ENCODE measurements at regions not wholly inside any gene's neighbourhood (a gene's known extent, or its start where the extent isn't known, plus 50 kb on each side); places are given as distances from the start of the nearest gene placed in this dataset.

- TF ChIP-seq EZH2 (IDR thresholded peaks at IDR 0.05; ENCODE audit: insufficient read depth, poor library complexity, severe bottlenecking) (no peak), EZH2phosphoT487 (IDR thresholded peaks at IDR 0.05; ENCODE audit: insufficient read depth, low read depth) (no peak)
These were observed 98.6 kb upstream of the IER5L start for GRCh38 chr9:129276486-129277230.

All from GM23248 (cell line).